Mucosa of rectum (tissue), 2 donors: ENCODE measurements at regions not wholly inside any gene's neighbourhood (a gene's known extent, or its start where the extent isn't known, plus 50 kb on each side); places are given as distances from the start of the nearest gene placed in this dataset.
"Not testable (repeated sequence)": the region's sequence is repeated elsewhere in the genome, so short reads cannot be mapped to it uniquely, and the experiment has no call there.

Experiments used
- H3K27ac ChIP-seq, 2 donors: one replicate each; pipeline ENCODE4 v1.7.0; 2013; ENCODE audit warnings: inconsistent platforms in 2 of 2, low read depth in 2 of 2, low read length in 2 of 2
- H3K27me3 ChIP-seq, 2 donors: one replicate each; pipeline ENCODE4 v1.7.0; 2013; ENCODE audit warnings: low read length in 2 of 2; ENCODE audit not compliant: control insufficient read depth in 2 of 2, insufficient read depth in 2 of 2
- H3K36me3 ChIP-seq, 2 donors: one replicate each; pipeline ENCODE4 v1.7.0; 2013; ENCODE audit warnings: low read length in 2 of 2; ENCODE audit not compliant: control insufficient read depth in 2 of 2, insufficient read depth in 2 of 2
- H3K4me1 ChIP-seq, 2 donors: one replicate each; pipeline ENCODE4 v1.7.0; 2013; ENCODE audit warnings: low read length in 2 of 2, mild to moderate bottlenecking in 1 of 2; ENCODE audit not compliant: control insufficient read depth in 2 of 2, insufficient read depth in 2 of 2
- H3K4me3 ChIP-seq, 2 donors: one replicate each; pipeline ENCODE4 v1.7.0; 2013; ENCODE audit warnings: low read length in 2 of 2
- H3K9ac ChIP-seq, 2 donors: one replicate each; pipeline ENCODE4 v1.7.0; 2013; ENCODE audit warnings: low read length in 2 of 2, low read depth in 1 of 2, mild to moderate bottlenecking in 1 of 2
- H3K9me3 ChIP-seq, 2 donors: one replicate each; pipeline ENCODE4 v1.7.0; 2013; ENCODE audit warnings: low read length in 2 of 2; ENCODE audit not compliant: control insufficient read depth in 2 of 2
- donor health status: healthy.
- donor health status: Normal muscosa, but diverticular disease.

- H3K27me3 ChIP-seq = no peaks in the 10 kb centered on the region
- no peak overlapping the region for H3K4me3 ChIP-seq
- no peak overlapping the region for H3K9ac ChIP-seq
- H3K4me1 ChIP-seq = no peaks in the 10 kb centered on the region
- no peak overlapping the region for H3K27ac ChIP-seq
- no peaks in the 10 kb centered on the region for H3K36me3 ChIP-seq
- no peaks in the 10 kb centered on the region for H3K9me3 ChIP-seq
These were observed 533.7 kb downstream of the DOK5 start for GRCh38 chr20:55009066-55009465.

- no peaks in the 10 kb centered on the region for H3K4me1 ChIP-seq
- H3K27me3 ChIP-seq = no peaks in the 10 kb centered on the region
- H3K36me3 ChIP-seq = no peaks in the 10 kb centered on the region
- no peaks in the 10 kb centered on the region for H3K9me3 ChIP-seq
- H3K4me3 ChIP-seq = no peak overlapping the region
- no peak overlapping the region for H3K27ac ChIP-seq
- H3K9ac ChIP-seq = no peak overlapping the region
These were observed 528.7 kb downstream of the DOK5 start for GRCh38 chr20:55004044-55004443.

- Histone ChIP-seq H3K9ac (no peak overlapping the region), H3K4me1 (no peaks in the 10 kb centered on the region), H3K9me3 (no peaks in the 10 kb centered on the region), H3K36me3 (no peaks in the 10 kb centered on the region), H3K27ac (no peak overlapping the region), H3K4me3 (no peak overlapping the region), H3K27me3 (no peaks in the 10 kb centered on the region)
These were observed 520.2 kb downstream of the DOK5 start for GRCh38 chr20:54995553-54995952.

- Histone ChIP-seq H3K36me3 (no peaks in the 10 kb centered on the region), H3K4me1 (no peaks in the 10 kb centered on the region)
These were observed 519.6 kb downstream of the DOK5 start for GRCh38 chr20:54995011-54995410.

GRCh38 chr20:54985091-54985490 is 509.7 kb downstream of the DOK5 start:
- Histone ChIP-seq H3K9me3 (no peaks in the 10 kb centered on the region), H3K27ac (no peak overlapping the region), H3K4me1 (peaks cover 0 to 3% of the 10 kb centered on the region in 2 donors), H3K36me3 (no peaks in the 10 kb centered on the region), H3K27me3 (no peaks in the 10 kb centered on the region), H3K4me3 (no peak overlapping the region), H3K9ac (no peak overlapping the region)

More at GRCh38 chr20:54995011-54995410, 519.6 kb downstream of the DOK5 start:
- H3K27ac ChIP-seq = no peak overlapping the region
- H3K27me3 ChIP-seq = no peaks in the 10 kb centered on the region
- no peak overlapping the region for H3K9ac ChIP-seq
- no peaks in the 10 kb centered on the region for H3K9me3 ChIP-seq
- H3K4me3 ChIP-seq = no peak overlapping the region

- H3K4me1 ChIP-seq = peaks cover 0 to 3% of the 10 kb centered on the region in 2 donors
- H3K36me3 ChIP-seq = no peaks in the 10 kb centered on the region
- no peak overlapping the region for H3K4me3 ChIP-seq
- H3K27ac ChIP-seq = no peak overlapping the region
- no peaks in the 10 kb centered on the region for H3K9me3 ChIP-seq
- H3K27me3 ChIP-seq = no peaks in the 10 kb centered on the region
- no peak overlapping the region for H3K9ac ChIP-seq
These were observed 508.7 kb downstream of the DOK5 start for GRCh38 chr20:54984104-54984448.

GRCh38 chr20:54983394-54984103 is 508.2 kb downstream of the DOK5 start:
- not testable (repeated sequence) for H3K4me1 ChIP-seq, H3K27me3 ChIP-seq, H3K36me3 ChIP-seq, H3K4me3 ChIP-seq, H3K9me3 ChIP-seq, H3K27ac ChIP-seq, H3K9ac ChIP-seq

GRCh38 chr20:54981175-54981574 is 505.8 kb downstream of the DOK5 start:
- Histone ChIP-seq H3K36me3 (no peaks in the 10 kb centered on the region), H3K9ac (no peak overlapping the region), H3K27ac (no peak overlapping the region), H3K4me3 (no peak overlapping the region), H3K4me1 (peaks cover 0 to 3% of the 10 kb centered on the region in 2 donors), H3K9me3 (no peaks in the 10 kb centered on the region), H3K27me3 (no peaks in the 10 kb centered on the region)

GRCh38 chr20:54980103-54980960 is 504.9 kb downstream of the DOK5 start:
- Histone ChIP-seq H3K4me3 (no peak overlapping the region), H3K36me3 (no peaks in the 10 kb centered on the region), H3K27ac (no peak overlapping the region), H3K9ac (no peak overlapping the region), H3K9me3 (no peaks in the 10 kb centered on the region), H3K27me3 (no peaks in the 10 kb centered on the region), H3K4me1 (peaks cover 0 to 3% of the 10 kb centered on the region in 2 donors)

- Histone ChIP-seq H3K9ac (no peak overlapping the region), H3K4me1 (no peaks in the 10 kb centered on the region), H3K36me3 (no peaks in the 10 kb centered on the region), H3K27ac (no peak overlapping the region), H3K27me3 (no peaks in the 10 kb centered on the region), H3K9me3 (no peaks in the 10 kb centered on the region), H3K4me3 (no peak overlapping the region)
These were observed 474.9 kb downstream of the DOK5 start for GRCh38 chr20:54950304-54950703.
